ENCODE measurements at regions not wholly inside any gene's neighbourhood (a gene's known extent, or its start where the extent isn't known, plus 50 kb on each side); places are given as distances from the start of the nearest gene placed in this dataset.

GRCh38 chr22:47768027-47768426, 1005.6 kb downstream of the TBC1D22A start:
- TF ChIP-seq, protein P1, sequence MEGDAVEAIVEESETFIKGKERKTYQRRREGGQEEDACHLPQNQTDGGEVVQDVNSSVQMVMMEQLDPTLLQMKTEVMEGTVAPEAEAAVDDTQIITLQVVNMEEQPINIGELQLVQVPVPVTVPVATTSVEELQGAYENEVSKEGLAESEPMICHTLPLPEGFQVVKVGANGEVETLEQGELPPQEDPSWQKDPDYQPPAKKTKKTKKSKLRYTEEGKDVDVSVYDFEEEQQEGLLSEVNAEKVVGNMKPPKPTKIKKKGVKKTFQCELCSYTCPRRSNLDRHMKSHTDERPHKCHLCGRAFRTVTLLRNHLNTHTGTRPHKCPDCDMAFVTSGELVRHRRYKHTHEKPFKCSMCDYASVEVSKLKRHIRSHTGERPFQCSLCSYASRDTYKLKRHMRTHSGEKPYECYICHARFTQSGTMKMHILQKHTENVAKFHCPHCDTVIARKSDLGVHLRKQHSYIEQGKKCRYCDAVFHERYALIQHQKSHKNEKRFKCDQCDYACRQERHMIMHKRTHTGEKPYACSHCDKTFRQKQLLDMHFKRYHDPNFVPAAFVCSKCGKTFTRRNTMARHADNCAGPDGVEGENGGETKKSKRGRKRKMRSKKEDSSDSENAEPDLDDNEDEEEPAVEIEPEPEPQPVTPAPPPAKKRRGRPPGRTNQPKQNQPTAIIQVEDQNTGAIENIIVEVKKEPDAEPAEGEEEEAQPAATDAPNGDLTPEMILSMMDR (IDR thresholded peaks at IDR 0.05 in 2 of 3, conservative IDR thresholded peaks at IDR 0.05 in 1 of 3; ENCODE audit: borderline replicate concordance in 1 of 3, insufficient read depth in 1 of 3, low read depth in 2 of 3, low read length in 2 of 3) = no peak
- TF ChIP-seq POLR2A (IDR thresholded peaks at IDR 0.05; ENCODE audit: borderline replicate concordance, extremely low read depth, insufficient read depth, insufficient read length) = no peak
- no peak for TF ChIP-seq EZH2 (IDR thresholded peaks at IDR 0.05)
- no peak for TF ChIP-seq RAD21 (IDR thresholded peaks at IDR 0.05; ENCODE audit: low read depth)
- TF ChIP-seq MAX (IDR thresholded peaks at IDR 0.05) = no peak
- TF ChIP-seq POLR2AphosphoS5 (IDR thresholded peaks at IDR 0.05; ENCODE audit: low read depth, low read length) = no peak
- TF ChIP-seq FOSL1 (IDR thresholded peaks at IDR 0.05; ENCODE audit: low read depth) = no peak
